Fibroblast of lung (primary cell): ENCODE measurements at regions not wholly inside any gene's neighbourhood (a gene's known extent, or its start where the extent isn't known, plus 50 kb on each side); places are given as distances from the start of the nearest gene placed in this dataset.

Experiments used
- EZH2 ChIP-seq: IDR thresholded peaks from 2 replicates; pipeline ENCODE4 v1.5.1; 2012; ENCODE audit warnings: low read length, control low read depth, mild to moderate bottlenecking; ENCODE audit errors: missing control alignments
- TF ChIP-seq, protein P1 (sequence below), 2 donors: IDR thresholded peaks in 1 of 2; conservative IDR thresholded peaks in 1 of 2; 1 replicate in 1 of 2; 2 replicates in 1 of 2; pipeline ENCODE4 v1.5.1; 2011 to 2012; ENCODE audit warnings: low read length in 2 of 2, control low read depth in 1 of 2, inconsistent platforms in 1 of 2, low read depth in 1 of 2, mild to moderate bottlenecking in 1 of 2

DNA sequence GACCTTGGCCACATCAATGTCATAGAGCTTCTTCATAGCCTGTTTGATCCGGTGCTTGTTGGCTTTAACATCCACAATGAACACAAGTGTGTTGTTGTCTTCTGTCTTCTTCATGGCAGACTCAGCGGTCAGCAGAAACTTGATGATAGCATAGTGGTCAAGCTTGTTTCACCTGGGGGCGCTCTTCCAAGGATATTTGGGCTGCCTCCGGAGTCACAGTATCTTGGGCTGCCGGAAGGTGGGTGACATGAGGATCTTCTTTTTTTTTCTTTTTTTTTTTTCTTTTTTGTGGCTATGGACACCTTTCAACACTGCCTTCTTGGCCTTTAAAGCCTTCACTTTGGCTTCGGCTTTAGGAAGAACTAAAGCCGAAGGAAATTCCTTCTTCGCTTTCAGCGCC lies 244.6 kb downstream of the GJA1 start:
- TF ChIP-seq, protein P1, sequence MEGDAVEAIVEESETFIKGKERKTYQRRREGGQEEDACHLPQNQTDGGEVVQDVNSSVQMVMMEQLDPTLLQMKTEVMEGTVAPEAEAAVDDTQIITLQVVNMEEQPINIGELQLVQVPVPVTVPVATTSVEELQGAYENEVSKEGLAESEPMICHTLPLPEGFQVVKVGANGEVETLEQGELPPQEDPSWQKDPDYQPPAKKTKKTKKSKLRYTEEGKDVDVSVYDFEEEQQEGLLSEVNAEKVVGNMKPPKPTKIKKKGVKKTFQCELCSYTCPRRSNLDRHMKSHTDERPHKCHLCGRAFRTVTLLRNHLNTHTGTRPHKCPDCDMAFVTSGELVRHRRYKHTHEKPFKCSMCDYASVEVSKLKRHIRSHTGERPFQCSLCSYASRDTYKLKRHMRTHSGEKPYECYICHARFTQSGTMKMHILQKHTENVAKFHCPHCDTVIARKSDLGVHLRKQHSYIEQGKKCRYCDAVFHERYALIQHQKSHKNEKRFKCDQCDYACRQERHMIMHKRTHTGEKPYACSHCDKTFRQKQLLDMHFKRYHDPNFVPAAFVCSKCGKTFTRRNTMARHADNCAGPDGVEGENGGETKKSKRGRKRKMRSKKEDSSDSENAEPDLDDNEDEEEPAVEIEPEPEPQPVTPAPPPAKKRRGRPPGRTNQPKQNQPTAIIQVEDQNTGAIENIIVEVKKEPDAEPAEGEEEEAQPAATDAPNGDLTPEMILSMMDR (conservative IDR thresholded peaks at IDR 0.05 in 1 of 2, IDR thresholded peaks at IDR 0.05 in 1 of 2; ENCODE audit: low read depth in 1 of 2, low read length in 2 of 2), result no peak
- no peak for TF ChIP-seq EZH2
